Globus pallidus (tissue), 1 donor: ENCODE measurements at regions not wholly inside any gene's neighbourhood (a gene's known extent, or its start where the extent isn't known, plus 50 kb on each side); places are given as distances from the start of the nearest gene placed in this dataset.

Source experiments
- DNase-seq: peaks from one replicate; pipeline ENCODE4 v3.0.0-alpha.2; 2015; ENCODE audit warnings: low spot score

GRCh38 chr16:61596655-61597054 lies 439.6 kb downstream of the CDH8 start:
- DNase-seq, result no peak

DNA sequence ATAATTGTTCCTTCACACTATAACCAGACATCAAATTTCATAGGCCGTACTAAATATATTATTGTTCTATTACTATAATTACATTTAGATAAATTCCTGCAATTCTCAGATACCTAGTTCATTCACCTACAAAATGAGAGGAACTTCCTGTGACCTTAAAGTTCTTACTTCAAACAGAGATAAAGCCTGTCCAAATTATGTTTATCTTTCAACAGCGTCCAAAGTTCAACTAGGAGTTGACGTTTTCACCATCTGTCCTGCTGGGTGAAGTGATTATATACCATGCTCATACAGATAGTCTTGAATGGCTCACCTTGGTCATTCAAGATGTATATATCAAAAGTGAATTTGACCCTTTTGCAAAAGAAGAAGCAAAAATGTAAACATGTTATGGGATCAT lies 440.6 kb downstream of the CDH8 start:
- no peak for DNase-seq

DNA sequence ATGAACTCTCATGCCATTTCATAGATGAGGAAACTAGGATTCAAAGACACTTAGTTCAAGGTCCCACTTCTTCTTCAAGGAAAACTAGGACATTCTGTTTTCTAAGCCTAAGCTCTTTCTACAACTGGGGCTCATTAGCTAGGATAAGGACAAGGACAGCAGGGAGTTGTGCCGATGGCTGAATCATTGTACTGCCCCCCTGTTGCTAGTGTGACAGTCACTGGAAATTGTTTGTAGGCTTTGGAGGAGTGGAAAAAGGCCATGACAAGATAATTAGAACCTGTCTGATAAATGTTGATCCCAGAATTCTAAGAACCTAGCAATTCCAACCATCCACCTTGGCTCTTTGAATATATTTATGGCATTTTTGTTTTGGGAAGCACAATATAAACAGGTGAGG lies 445.7 kb downstream of the CDH8 start:
- DNase-seq, result no peak

DNA sequence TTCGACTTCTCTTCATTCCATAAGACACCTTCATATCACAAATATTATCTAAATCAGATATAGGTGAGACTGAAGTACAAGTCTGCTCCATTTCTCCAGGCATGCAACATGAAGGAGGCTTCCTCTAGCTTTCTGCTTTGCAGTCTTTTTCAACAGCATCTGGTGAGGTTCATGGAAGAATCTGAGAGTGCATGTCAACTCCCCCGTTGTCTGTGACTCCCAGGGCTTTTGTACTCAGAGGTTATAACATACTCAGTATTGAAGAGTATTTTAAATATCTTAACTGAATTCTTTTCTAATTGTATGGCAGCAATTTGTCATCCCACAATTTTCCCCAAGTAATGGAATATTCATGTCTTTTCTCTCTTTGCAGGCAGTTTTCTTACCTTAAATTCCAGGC lies 448.7 kb downstream of the CDH8 start:
- no peak for DNase-seq

GRCh38 chr16:61581417-61582046 lies 454.7 kb downstream of the CDH8 start:
- DNase-seq, result no peak

DNA sequence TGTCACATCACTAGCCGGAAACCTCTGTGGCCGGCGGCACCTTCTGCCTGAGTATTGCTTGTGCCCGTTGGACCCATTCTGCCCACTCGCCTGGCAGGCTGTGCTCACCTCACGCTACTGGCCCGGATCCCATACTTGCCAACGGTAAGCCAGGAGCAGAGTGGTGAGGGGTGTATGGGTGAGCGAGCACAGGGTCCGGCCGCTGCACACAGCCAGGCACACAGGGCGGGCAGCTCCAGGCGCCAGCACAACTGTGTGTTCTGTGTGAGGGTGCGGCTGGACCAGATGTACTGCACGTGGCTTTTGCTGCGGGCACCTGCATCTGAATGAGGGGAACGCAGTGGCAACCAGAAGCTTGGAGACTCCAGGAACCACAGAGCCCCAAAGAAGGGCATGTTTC lies 455.7 kb downstream of the CDH8 start:
- no peak for DNase-seq

- peak; percentile 15 for DNase-seq
Measured at GRCh38 chr16:61579195-61579594, 457.0 kb downstream of the CDH8 start.

DNA sequence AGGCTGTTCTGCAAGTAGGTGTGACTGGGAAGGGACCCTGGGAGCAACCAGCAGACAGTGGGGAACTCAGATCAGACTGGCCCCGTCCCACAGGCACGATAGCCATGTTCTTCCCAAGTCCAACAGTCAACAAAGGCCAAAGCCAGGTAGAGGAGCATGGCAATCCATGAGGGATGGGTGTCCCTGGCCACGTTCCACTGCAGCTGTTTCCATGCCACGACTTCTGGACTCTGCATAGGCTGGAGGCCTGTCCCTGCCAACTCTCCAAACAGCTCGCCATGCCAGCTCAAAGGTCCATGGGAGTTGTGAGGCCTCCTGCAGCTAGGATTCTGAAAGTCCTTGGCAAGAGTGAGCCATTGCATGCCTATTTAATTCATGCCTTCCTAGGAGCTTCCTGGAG lies 459.8 kb downstream of the CDH8 start:
- DNase-seq, result no peak

GRCh38 chr16:61575617-61576016 lies 460.6 kb downstream of the CDH8 start:
- DNase-seq, result no peak

- DNase-seq, result no peak
Measured at GRCh38 chr16:61569028-61569427, 467.2 kb downstream of the CDH8 start.

DNA sequence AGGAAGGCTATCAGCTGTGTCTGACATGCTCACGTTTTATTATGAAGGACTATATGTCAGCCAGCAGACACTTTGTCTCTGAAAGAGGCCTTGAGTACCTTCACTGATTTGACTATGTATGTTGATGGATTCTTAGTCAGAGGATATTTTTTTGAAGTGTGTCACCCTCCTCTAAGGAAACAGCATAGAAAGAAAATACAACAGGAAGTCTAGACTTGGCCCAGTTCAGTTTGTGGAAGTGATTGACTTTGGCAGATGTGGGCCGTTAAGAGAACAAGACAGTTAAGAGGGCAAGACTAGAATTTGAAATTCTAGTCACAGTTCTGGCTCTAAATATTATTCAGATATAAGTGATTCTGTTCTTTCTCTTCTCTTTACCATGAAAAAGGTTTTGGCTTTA lies 471.5 kb downstream of the CDH8 start:
- no peak for DNase-seq

GRCh38 chr16:61555718-61556441 lies 480.4 kb downstream of the CDH8 start:
- DNase-seq, result no peak

DNA sequence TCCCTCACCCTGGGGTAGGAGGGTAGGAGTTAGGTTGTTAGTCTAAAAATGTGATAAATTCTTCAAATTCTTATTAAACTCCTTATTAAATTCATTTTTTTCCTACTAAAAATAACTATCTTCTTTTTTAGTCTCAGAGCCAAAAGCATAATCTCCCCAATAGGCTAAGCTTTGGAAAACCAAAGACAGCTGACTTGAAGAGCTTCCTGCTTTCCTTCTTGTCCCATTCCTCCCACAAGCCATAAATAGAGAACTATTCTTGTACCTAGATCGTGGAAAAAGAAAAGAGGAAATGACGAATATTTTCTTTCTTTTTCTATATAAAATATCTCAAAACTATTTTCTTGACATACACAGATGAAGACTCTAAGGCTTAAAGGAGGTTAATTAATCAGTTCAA lies 486.9 kb downstream of the CDH8 start:
- DNase-seq, result no peak

- no peak for DNase-seq
Measured at GRCh38 chr16:61547626-61548025, 488.6 kb downstream of the CDH8 start.

GRCh38 chr16:61544165-61544564 lies 492.1 kb downstream of the CDH8 start:
- DNase-seq, result no peak

GRCh38 chr16:61540216-61540615 lies 496.0 kb downstream of the CDH8 start:
- no peak for DNase-seq

- no peak for DNase-seq
Measured at GRCh38 chr16:61530697-61531096, 505.5 kb downstream of the CDH8 start.

GRCh38 chr16:61500851-61501250 lies 535.4 kb downstream of the CDH8 start:
- no peak for DNase-seq

- DNase-seq, result no peak
Measured at GRCh38 chr16:61480250-61480649, 556.0 kb downstream of the CDH8 start.

- DNase-seq, result no peak
Measured at GRCh38 chr16:61471737-61472136, 564.5 kb downstream of the CDH8 start.

- DNase-seq, result no peak
Measured at GRCh38 chr16:61471023-61471422, 565.2 kb downstream of the CDH8 start.

DNA sequence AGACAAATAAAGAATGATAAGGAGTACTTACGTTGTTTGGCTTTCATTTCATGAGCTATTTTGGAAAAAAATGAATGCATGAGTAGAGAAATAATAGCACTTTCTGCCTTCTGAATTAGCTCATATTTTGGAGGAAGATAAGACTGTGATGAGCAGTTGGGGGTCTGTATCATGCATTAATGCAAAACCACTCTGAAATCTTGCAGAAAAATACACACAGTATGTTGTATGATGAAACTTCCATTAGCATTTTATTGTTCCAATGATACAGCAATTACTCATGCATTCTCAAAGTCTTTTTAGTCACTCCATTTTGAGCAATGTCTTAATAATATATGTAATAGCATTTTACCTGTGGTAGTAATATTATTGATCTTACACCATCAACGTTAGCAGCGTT lies 571.0 kb downstream of the CDH8 start:
- DNase-seq, result no peak

DNA sequence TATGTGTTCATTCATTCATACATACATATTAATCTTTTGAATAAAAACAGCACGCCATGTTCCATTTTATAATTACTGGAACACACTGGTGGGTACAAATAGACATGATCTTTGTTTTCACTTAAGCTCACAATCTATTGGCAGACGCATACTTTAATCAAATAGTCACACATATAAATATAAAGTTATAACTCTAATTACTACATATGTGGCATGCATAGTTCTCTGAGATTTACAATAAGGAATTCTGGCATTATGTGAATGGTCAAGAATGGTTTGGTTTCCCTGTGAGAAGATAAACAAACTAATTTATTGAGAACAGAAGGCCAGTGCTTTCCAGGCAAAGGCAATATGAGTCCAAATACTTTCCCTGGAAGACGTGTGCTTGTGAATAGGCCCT lies 576.2 kb downstream of the CDH8 start:
- DNase-seq, result no peak

- DNase-seq, result no peak
Measured at GRCh38 chr16:61435346-61435745, 600.9 kb downstream of the CDH8 start.
